ENCODE measurements at regions not wholly inside any gene's neighbourhood (a gene's known extent, or its start where the extent isn't known, plus 50 kb on each side); places are given as distances from the start of the nearest gene placed in this dataset.

- DNase-seq (ENCODE audit: low read depth): no peak
- TF ChIP-seq CTCF (IDR thresholded peaks at IDR 0.05; ENCODE audit: insufficient read depth, low read depth, low read length, missing control alignments): no peak
- H3K4me3 ChIP-seq (ENCODE audit: low read length): no peak overlapping the region
These were observed 794.3 kb downstream of the SH3BGRL start for GRCh38 chrX:81996166-81996565.

- TF ChIP-seq CTCF (IDR thresholded peaks at IDR 0.05; ENCODE audit: insufficient read depth, low read depth, low read length, missing control alignments): no peak
- no peak for DNase-seq (ENCODE audit: low read depth)
- no peak overlapping the region for H3K4me3 ChIP-seq (ENCODE audit: low read length)
These were observed 827.8 kb downstream of the SH3BGRL start for GRCh38 chrX:82029571-82030218.

- DNase-seq (ENCODE audit: low read depth): no peak
- no peak for TF ChIP-seq CTCF (IDR thresholded peaks at IDR 0.05; ENCODE audit: insufficient read depth, low read depth, low read length, missing control alignments)
- no peak overlapping the region for H3K4me3 ChIP-seq (ENCODE audit: low read length)
These were observed 829.3 kb downstream of the SH3BGRL start for GRCh38 chrX:82031250-82031649.

- TF ChIP-seq CTCF (IDR thresholded peaks at IDR 0.05; ENCODE audit: insufficient read depth, low read depth, low read length, missing control alignments): no peak
- no peak for DNase-seq (ENCODE audit: low read depth)
- no peak overlapping the region for H3K4me3 ChIP-seq (ENCODE audit: low read length)
These were observed 836.9 kb downstream of the SH3BGRL start for GRCh38 chrX:82038793-82039192.

GRCh38 chrX:82041034-82041433 is 839.1 kb downstream of the SH3BGRL start:
- no peak for DNase-seq (ENCODE audit: low read depth)
- no peak for TF ChIP-seq CTCF (IDR thresholded peaks at IDR 0.05; ENCODE audit: insufficient read depth, low read depth, low read length, missing control alignments)
- no peak overlapping the region for H3K4me3 ChIP-seq (ENCODE audit: low read length)

- no peak for DNase-seq (ENCODE audit: low read depth)
- no peak overlapping the region for H3K4me3 ChIP-seq (ENCODE audit: low read length)
- no peak for TF ChIP-seq CTCF (IDR thresholded peaks at IDR 0.05; ENCODE audit: insufficient read depth, low read depth, low read length, missing control alignments)
These were observed 856.8 kb downstream of the SH3BGRL start for GRCh38 chrX:82058728-82059127.

GRCh38 chrX:82070948-82071347 is 869.0 kb downstream of the SH3BGRL start:
- no peak overlapping the region for H3K4me3 ChIP-seq (ENCODE audit: low read length)
- TF ChIP-seq CTCF (IDR thresholded peaks at IDR 0.05; ENCODE audit: insufficient read depth, low read depth, low read length, missing control alignments): no peak
- DNase-seq (ENCODE audit: low read depth): no peak
